CD1c-positive myeloid dendritic cell (primary cell): ENCODE measurements at regions not wholly inside any gene's neighbourhood (a gene's known extent, or its start where the extent isn't known, plus 50 kb on each side); places are given as distances from the start of the nearest gene placed in this dataset.

ENCODE experiments used
- DNase-seq: peaks from one replicate; pipeline ENCODE4 v3.0.0-alpha.2; 2016; ENCODE audit errors: extremely low spot score

DNA sequence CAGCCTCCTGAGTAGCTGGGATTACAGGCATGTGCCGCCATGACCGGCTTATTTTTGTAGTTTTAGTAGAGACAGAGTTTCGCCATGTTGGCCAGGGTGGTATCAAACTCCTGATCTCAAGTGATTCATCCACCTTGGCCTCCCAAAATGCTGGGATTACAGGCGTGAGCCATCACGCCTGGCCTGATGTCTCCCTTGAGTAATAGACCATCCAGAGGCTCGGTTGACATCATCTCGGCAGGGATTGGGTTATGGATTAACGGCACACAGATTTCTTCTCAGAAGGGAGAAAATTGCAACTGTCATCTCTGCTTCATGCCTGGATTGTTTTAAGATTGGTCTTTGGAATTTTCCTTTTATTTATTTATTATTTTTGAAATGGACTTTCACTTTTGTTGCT, 239.2 kb upstream of the LARGE1 start:
- no peak for DNase-seq

DNA sequence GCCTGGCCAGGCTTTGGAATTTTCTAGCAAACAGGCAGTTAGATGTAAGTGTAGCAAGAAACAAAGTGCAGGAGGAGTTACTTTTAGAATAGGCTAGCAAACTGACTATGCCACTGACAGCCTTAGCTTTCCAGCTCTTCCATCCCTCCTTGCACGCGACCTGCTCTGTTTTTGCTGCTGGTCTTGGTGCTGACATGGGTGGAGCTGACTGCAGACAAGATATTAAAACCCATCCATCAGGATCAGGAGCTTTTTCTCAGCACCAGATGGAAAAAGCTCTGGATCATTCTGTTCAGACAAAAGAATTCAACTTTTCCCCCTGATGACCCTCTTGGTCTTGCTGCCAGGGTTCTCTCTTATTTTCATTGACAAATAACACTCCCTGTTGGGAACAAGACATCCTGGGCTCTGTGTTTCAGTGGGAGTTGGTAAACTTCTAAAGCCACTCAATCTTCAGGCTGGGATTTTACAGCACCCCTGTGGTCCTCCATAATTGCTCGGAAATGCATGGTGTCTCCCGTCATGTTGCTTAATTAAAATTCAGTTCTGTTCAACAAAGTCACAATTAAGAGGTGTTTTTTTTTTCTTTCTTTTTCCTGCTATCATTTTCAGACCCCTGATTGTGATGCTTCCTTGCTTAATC, 240.0 kb upstream of the LARGE1 start:
- DNase-seq: no peak

GRCh38 chr22:34161431-34162123, 241.3 kb upstream of the LARGE1 start:
- DNase-seq: no peak

DNA sequence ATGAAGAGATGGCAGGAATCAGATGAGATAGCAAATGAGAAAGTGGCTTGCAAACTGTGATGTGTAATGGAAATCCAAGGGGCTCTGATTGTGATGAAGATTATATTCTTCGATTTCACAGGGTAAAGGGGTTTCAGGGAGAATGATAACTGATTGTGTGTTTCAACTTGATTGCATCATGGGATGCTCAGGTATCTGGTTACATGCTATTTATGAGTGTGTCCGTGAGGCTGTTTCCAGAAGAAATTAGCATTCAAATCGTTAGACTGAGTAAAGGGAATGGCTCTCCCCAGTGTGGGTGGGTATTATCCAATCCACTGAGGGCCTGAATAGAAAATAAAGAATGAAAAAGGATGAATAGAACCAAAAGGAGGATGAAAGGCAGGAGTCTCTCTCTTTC, 278.7 kb upstream of the LARGE1 start:
- DNase-seq: no peak

- no peak for DNase-seq
These were observed 290.0 kb upstream of the LARGE1 start for GRCh38 chr22:34210301-34210700.

GRCh38 chr22:34214372-34214771, 294.1 kb upstream of the LARGE1 start:
- no peak for DNase-seq

GRCh38 chr22:34225278-34225677, 305.0 kb upstream of the LARGE1 start:
- DNase-seq: no peak

- DNase-seq: no peak
These were observed 316.3 kb upstream of the LARGE1 start for GRCh38 chr22:34236527-34236926.

DNA sequence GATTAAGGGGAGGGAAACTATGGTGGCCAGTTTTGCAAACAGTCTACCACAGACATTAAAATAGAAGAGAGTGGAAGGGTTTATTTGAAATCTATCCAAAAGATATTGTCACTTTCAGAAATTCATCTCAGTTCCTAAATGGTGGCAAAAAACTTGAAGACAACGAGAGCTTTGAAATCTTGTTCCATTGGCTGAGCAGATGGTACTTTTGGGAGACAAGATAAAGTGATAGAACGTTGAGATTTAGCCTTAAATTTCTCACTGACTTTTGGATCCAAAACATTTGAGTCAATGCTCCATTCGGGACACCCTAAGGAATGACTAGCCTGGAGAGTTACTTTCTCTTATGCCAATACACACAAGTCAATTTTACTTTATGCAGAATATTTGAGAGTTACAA, 319.1 kb upstream of the LARGE1 start:
- no peak for DNase-seq

DNA sequence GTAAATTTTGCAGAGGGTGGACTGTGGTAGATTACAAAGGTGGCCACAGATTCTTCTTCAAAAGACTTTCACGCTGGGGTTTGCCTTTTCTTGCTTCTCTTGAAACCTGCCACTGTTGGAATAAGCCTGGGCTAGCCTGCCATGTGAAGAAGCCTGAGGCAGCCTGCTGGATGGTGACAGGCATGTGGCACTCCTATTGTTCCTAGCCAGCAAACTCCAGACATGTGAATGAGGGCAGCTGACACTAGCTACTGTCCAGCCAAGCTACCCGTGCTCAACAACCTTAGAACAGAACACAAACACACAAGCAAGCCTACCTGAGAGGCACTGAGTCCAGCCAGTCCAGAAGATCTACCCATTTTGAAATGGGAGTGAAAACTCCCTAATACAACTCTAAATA, 322.7 kb upstream of the LARGE1 start:
- no peak for DNase-seq

DNA sequence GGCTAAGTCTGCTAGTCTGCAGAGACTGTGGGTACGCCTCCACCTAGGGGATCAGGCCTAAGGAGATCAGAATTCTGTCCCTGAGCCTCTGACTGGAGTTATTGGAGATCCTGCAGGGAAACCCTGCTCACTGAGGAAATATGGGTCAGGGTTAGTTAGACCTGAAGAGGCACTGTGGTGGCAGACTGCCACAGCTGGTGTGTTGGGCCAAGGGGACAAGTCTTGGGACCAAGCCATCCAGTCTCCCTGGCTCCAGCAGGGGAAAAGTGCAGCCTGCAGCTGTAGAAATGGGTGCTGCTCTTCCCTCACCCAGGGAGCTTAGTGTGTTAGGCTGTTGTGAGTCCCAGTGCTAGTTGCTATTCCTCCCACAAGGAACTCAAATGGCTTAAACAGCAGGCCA, 334.8 kb upstream of the LARGE1 start:
- DNase-seq: no peak

DNA sequence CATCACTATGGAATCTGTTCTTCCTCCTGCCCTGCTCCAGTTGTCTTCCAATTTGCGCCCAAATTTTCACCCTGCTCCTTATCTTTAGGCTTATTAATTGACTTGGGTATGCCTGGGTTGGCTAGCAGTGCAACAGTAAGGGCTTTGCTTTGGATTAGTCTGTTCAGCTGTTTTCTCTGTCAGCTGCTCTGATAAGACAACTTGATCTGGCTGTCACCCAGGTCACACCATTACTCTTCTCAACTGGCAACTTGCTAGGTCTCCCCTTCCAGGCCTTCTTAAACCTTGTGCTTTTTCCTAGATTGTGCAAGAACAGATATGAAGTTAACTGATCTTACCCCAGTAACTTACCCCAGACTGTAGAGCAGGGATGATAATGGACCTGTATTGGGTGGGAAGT, 357.8 kb upstream of the LARGE1 start:
- DNase-seq: no peak

GRCh38 chr22:34281738-34282137, 361.5 kb upstream of the LARGE1 start:
- DNase-seq: no peak

- DNase-seq: no peak
These were observed 363.6 kb upstream of the LARGE1 start for GRCh38 chr22:34283844-34284243.

- no peak for DNase-seq
These were observed 373.0 kb upstream of the LARGE1 start for GRCh38 chr22:34293324-34293723.

- no peak for DNase-seq
These were observed 374.2 kb upstream of the LARGE1 start for GRCh38 chr22:34294476-34294875.

DNA sequence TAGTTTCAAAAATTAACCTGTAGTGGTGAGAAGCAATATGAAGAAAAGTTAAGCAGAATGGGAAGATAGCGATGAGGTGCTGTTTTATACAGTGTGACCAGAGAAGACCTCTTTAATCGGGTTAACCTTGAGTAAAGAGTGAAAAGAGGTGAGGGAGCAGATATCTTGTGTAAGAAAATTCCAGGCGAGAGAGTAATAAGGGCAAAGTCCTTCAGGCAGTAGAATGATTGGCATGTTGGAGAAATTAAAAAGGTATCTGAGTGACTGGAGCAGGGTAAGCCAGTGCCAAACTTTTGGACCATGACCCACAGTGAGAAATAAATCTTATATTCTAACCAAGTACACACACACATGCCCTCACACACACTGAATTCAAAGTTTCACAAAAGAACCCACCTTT, 374.7 kb upstream of the LARGE1 start:
- DNase-seq: no peak

DNA sequence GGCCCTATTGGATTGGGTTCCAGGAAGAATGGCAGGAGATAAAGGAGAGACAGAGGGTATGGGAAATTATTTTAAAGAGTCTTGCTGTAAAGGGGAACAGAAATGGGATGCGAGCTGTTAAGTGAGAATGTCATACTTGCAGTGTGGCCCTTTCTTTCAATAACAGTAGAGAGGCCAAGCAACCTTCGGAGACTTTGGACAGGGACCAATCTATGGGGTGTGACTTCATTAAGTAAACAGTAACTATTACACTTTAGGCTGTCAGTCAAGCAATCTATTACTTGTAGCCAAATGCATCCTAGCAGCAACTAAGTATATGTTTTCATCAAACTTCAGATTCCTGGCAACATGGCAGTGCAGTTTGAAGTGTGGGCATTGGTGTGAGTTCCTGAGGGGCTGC, 376.2 kb upstream of the LARGE1 start:
- no peak for DNase-seq

DNA sequence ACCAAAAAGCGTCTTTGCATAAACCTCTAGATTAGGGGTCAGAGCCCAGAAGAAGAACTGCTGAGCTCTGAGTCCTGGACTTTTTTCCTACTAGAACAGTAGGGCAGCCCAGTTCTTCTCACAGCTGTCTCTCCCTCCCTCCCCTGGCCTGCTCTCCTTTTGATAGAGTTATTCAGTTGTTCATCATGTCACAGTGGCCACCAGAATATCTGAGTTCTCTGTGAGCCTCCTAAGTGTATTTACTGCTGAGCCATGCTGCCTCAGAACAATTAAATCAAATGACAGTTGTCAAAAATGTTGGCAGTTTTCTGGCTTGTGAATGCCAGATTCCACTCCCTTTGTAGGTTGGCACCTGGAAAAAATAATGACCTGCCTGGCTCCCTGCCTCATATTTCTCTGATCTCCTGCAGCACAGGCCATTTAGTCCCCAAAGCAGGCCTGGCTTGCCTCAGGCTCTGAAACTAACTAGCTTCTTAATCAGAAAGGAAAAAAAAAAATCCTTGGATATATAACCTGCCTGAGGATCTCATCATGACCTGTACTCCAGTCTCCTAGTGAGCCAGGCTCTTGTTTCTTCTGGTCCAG, 377.4 kb upstream of the LARGE1 start:
- DNase-seq: no peak

GRCh38 chr22:34299496-34299895, 379.2 kb upstream of the LARGE1 start:
- no peak for DNase-seq

DNA sequence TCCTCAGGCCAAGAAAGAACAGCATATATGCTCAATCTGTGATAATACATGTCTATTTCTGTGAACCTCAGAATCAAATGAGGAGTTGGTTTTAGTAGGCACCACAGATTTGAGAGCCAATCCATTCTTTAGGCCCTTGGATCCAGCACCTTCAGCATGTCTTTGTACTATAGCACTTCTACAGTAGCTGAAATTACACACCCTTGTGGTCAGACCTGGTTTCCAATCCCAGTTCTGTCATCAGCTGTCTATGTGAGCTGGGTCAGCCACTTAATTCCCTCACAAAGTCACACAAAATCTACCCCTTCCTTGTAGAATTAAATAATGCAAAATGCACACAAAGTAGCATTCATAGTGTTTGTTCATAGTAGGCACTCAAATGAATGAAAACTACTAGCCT, 381.3 kb upstream of the LARGE1 start:
- no peak for DNase-seq

DNA sequence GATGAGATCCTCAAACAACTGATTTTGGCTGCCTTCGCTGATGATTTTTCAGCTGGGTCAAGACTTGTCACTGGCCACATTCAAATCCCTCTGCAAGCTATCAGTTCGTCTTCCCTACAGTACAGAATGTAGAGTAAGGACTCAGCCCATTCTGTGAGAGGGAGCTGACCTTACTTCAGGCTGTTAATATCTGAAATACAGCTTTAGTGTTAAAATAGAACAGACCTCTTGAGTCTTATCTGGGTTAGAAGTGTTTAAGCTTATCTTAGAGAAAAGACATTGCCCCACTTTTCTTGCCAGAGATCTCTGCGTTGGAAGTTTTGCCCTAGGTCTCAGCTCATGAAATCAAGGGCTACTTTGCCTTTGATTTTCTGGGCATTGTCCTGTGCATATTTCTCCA, 383.4 kb upstream of the LARGE1 start:
- DNase-seq: no peak

DNA sequence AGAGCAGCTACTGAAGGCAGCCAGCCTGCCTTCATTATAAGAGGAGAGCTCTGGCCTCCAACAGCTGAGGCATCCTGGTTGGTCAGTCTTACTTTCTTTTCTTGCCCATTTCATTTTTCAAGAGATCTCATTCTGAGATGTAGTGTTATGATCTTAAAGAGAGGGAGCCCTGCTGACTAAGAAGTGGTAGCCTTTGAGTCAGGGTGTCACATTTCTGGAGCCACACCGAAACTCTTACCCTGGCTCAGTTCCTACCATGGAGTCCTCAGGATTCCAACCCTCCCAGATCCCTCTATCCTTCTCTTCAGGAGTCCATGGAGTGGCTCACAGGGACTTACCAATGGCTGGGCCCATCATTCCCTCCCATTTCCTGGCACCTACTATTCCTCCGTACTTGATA, 386.1 kb upstream of the LARGE1 start:
- DNase-seq: no peak

GRCh38 chr22:34308101-34308500, 387.8 kb upstream of the LARGE1 start:
- no peak for DNase-seq
